ENCODE measurements at regions not wholly inside any gene's neighbourhood (a gene's known extent, or its start where the extent isn't known, plus 50 kb on each side); places are given as distances from the start of the nearest gene placed in this dataset.
A peak's percentile ranks its signal among the peaks of the same experiment; 100 is the strongest.

GRCh38 chr10:120368338-120368737, 88.7 kb upstream of the PLPP4 start:
- no peak for FAIRE-seq
- DNase-seq (ENCODE audit: low spot score) = no peak

- FAIRE-seq (no peak), DNase-seq (ENCODE audit: low spot score) (no peak)
These were observed 88.1 kb upstream of the PLPP4 start for GRCh38 chr10:120368927-120369326.

- DNase-seq (ENCODE audit: low spot score) = peak; percentile 28
- FAIRE-seq = no peak
These were observed 87.2 kb upstream of the PLPP4 start for GRCh38 chr10:120369856-120370276.

GRCh38 chr10:120371856-120372255, 85.2 kb upstream of the PLPP4 start:
- FAIRE-seq (no peak), DNase-seq (ENCODE audit: low spot score) (no peak)

GRCh38 chr10:120372917-120373316, 84.1 kb upstream of the PLPP4 start:
- FAIRE-seq (no peak), DNase-seq (ENCODE audit: low spot score) (no peak)

GRCh38 chr10:120375666-120376065, 81.4 kb upstream of the PLPP4 start:
- FAIRE-seq = no peak

GRCh38 chr10:120381931-120382330, 75.1 kb upstream of the PLPP4 start:
- no peak for FAIRE-seq
- DNase-seq (ENCODE audit: low spot score) = no peak

More at GRCh38 chr10:120375666-120376065, 81.4 kb upstream of the PLPP4 start:
- DNase-seq (ENCODE audit: low spot score) = no peak

- no peak for FAIRE-seq
- DNase-seq (ENCODE audit: low spot score) = no peak
These were observed 74.7 kb upstream of the PLPP4 start for GRCh38 chr10:120382360-120382759.

GRCh38 chr10:120385992-120386391, 71.0 kb upstream of the PLPP4 start:
- FAIRE-seq = no peak

GRCh38 chr10:120386896-120387295, 70.1 kb upstream of the PLPP4 start:
- peak; percentile 73 for FAIRE-seq
- DNase-seq (ENCODE audit: low spot score) = no peak

More at GRCh38 chr10:120385992-120386391, 71.0 kb upstream of the PLPP4 start:
- DNase-seq (ENCODE audit: low spot score) = no peak

- DNase-seq (ENCODE audit: low spot score) = peak; percentile 72
- peak; percentile 85 for FAIRE-seq
These were observed 69.7 kb upstream of the PLPP4 start for GRCh38 chr10:120387326-120387725.

- peak; percentile 33 for DNase-seq (ENCODE audit: low spot score)
- peak; percentile 56 for FAIRE-seq
These were observed 64.8 kb upstream of the PLPP4 start for GRCh38 chr10:120392245-120392644.

- DNase-seq (ENCODE audit: low spot score) (no peak), FAIRE-seq (no peak)
These were observed 64.4 kb upstream of the PLPP4 start for GRCh38 chr10:120392671-120393079.

GRCh38 chr10:120394446-120394845, 62.6 kb upstream of the PLPP4 start:
- DNase-seq (ENCODE audit: low spot score) (peak; percentile 90), FAIRE-seq (peak; percentile 97)

GRCh38 chr10:120396228-120396627, 60.8 kb upstream of the PLPP4 start:
- FAIRE-seq (no peak), DNase-seq (ENCODE audit: low spot score) (no peak)

GRCh38 chr10:120398180-120398579, 58.8 kb upstream of the PLPP4 start:
- FAIRE-seq = no peak
- no peak for DNase-seq (ENCODE audit: low spot score)

- DNase-seq (ENCODE audit: low spot score) (peak; percentile 40), FAIRE-seq (peak; percentile 54)
These were observed 56.4 kb upstream of the PLPP4 start for GRCh38 chr10:120400601-120401000.

- peak; percentile 27 for DNase-seq (ENCODE audit: low spot score)
- FAIRE-seq = peak; percentile 69
These were observed 54.8 kb upstream of the PLPP4 start for GRCh38 chr10:120402147-120402766.

- FAIRE-seq = peak; percentile 66
- DNase-seq (ENCODE audit: low spot score) = peak; percentile 55
These were observed 53.9 kb upstream of the PLPP4 start for GRCh38 chr10:120403109-120403508.

GRCh38 chr10:120406376-120406775, 50.7 kb upstream of the PLPP4 start:
- DNase-seq (ENCODE audit: low spot score) = no peak
- FAIRE-seq = no peak
